ENCODE measurements at regions not wholly inside any gene's neighbourhood (a gene's known extent, or its start where the extent isn't known, plus 50 kb on each side); places are given as distances from the start of the nearest gene placed in this dataset.
A peak's percentile ranks its signal among the peaks of the same experiment; 100 is the strongest.

GRCh38 chr18:49654347-49654746, 92.5 kb downstream of the LIPG start:
- Histone ChIP-seq H2AFZ (ENCODE audit: low read depth, low read length) (no peak overlapping the region), H4K20me1 (replicated peaks; ENCODE audit: control insufficient read depth, extremely low read depth, insufficient read depth, low read length) (no peaks in the 10 kb centered on the region), H3K4me3 (replicated peaks in 1 of 3; ENCODE audit: insufficient read depth in 1 of 3, low read depth in 1 of 3, low read length in 3 of 3) (no peak overlapping the region), H3K27me3 (ENCODE audit: control insufficient read depth in 2 of 2, insufficient read depth in 2 of 2, low read length in 2 of 2) (no peaks in the 10 kb centered on the region), H3K4me2 (ENCODE audit: insufficient read depth, low read length) (no peak overlapping the region), H3K79me2 (ENCODE audit: control insufficient read depth, insufficient read depth, low read length) (no peaks in the 10 kb centered on the region), H3K9me3 (replicated peaks; ENCODE audit: control insufficient read depth, insufficient read depth, low read length) (no peaks in the 10 kb centered on the region), H3K36me3 (ENCODE audit: control insufficient read depth in 2 of 2, extremely low read depth in 1 of 2, insufficient read depth in 2 of 2, low read length in 2 of 2) (no peaks in the 10 kb centered on the region), H3K27ac (ENCODE audit: insufficient read depth, low read depth, low read length) (no peak overlapping the region), H3K9me1 (replicated peaks; ENCODE audit: control insufficient read depth, extremely low read depth, insufficient read depth, low read length) (no peaks in the 10 kb centered on the region), H3K4me1 (ENCODE audit: control insufficient read depth, extremely low read depth, insufficient read depth, low read length) (peaks cover 6% of the 10 kb centered on the region), H3K9ac (replicated peaks; ENCODE audit: extremely low read depth, insufficient read depth, low read length) (no peak overlapping the region)
- intact Hi-C loops (cut with micrococcal nuclease) (no loop called here), dilution Hi-C loops (cut with MboI; ENCODE audit: extremely low pct_ligation_motif_present, low sequenced_read_pairs) (no loop called here)
- TF ChIP-seq MAX (IDR thresholded peaks at IDR 0.05; ENCODE audit: insufficient read depth, insufficient read length) (no peak), POLR2AphosphoS5 (IDR thresholded peaks at IDR 0.05; ENCODE audit: insufficient read depth, low read depth, low read length) (no peak), JUN (IDR thresholded peaks at IDR 0.05; ENCODE audit: borderline replicate concordance, insufficient read depth, insufficient read length, low read depth) (no peak)
- POLR2A ChIA-PET = no interaction called here
- no peak for DNase-seq (ENCODE audit: low read depth, low spot score)
- FAIRE-seq = no peak
- CTCF ChIA-PET = no interaction called here
- BruUV-seq (replicated peaks) = no TSS peak

GRCh38 chr18:49652881-49653724, 91.2 kb downstream of the LIPG start:
- FAIRE-seq (no peak), DNase-seq (ENCODE audit: low read depth, low spot score) (peak; percentile 35)
- BruUV-seq (replicated peaks) = no TSS peak
- no peak for TF ChIP-seq JUN (IDR thresholded peaks at IDR 0.05; ENCODE audit: borderline replicate concordance, insufficient read depth, insufficient read length, low read depth)
- no peak for TF ChIP-seq EZH2 (IDR thresholded peaks at IDR 0.05; ENCODE audit: borderline replicate concordance, low read depth, low read length, severe bottlenecking)
- CTCF ChIA-PET = interaction anchor here (0.7 to 1.2 kb wide), 4 partner anchors 10 to 206 kb away, joined by 3 to 5 read pairs (median 3); no protein-coding TSS in a partner anchor
- no peaks in the 10 kb centered on the region for H3K9me1 ChIP-seq (replicated peaks; ENCODE audit: control insufficient read depth, extremely low read depth, insufficient read depth, low read length)
- H3K4me2 ChIP-seq (ENCODE audit: insufficient read depth, low read length) = peak overlapping the region; percentile 14
- dilution Hi-C loops (cut with MboI; ENCODE audit: extremely low pct_ligation_motif_present, low sequenced_read_pairs) = no loop called here
- H3K27me3 ChIP-seq (ENCODE audit: control insufficient read depth in 2 of 2, insufficient read depth in 2 of 2, low read length in 2 of 2) = no peaks in the 10 kb centered on the region
- H2AFZ ChIP-seq (ENCODE audit: low read depth, low read length) = peak overlapping the region; percentile 16
- POLR2A ChIA-PET = interaction anchor here (0.5 kb wide), 1 partner anchor 1835 kb away, joined by 9 read pairs; no protein-coding TSS in a partner anchor
- peaks cover 2% of the 10 kb centered on the region for H3K4me1 ChIP-seq (ENCODE audit: control insufficient read depth, extremely low read depth, insufficient read depth, low read length)
- no peaks in the 10 kb centered on the region for H3K9me3 ChIP-seq (replicated peaks; ENCODE audit: control insufficient read depth, insufficient read depth, low read length)
- H3K36me3 ChIP-seq (ENCODE audit: control insufficient read depth in 2 of 2, extremely low read depth in 1 of 2, insufficient read depth in 2 of 2, low read length in 2 of 2) = no peaks in the 10 kb centered on the region
- H4K20me1 ChIP-seq (replicated peaks; ENCODE audit: control insufficient read depth, extremely low read depth, insufficient read depth, low read length) = no peaks in the 10 kb centered on the region
- no peak overlapping the region for H3K4me3 ChIP-seq (replicated peaks in 1 of 3; ENCODE audit: insufficient read depth in 1 of 3, low read depth in 1 of 3, low read length in 3 of 3)
- intact Hi-C loops (cut with micrococcal nuclease) = no loop called here
- H3K27ac ChIP-seq (ENCODE audit: insufficient read depth, low read depth, low read length) = no peak overlapping the region
- no peak overlapping the region for H3K9ac ChIP-seq (replicated peaks; ENCODE audit: extremely low read depth, insufficient read depth, low read length)
- H3K79me2 ChIP-seq (ENCODE audit: control insufficient read depth, insufficient read depth, low read length) = no peaks in the 10 kb centered on the region
